Fibroblast of skin of right quadriceps (primary cell): ENCODE measurements at regions not wholly inside any gene's neighbourhood (a gene's known extent, or its start where the extent isn't known, plus 50 kb on each side); places are given as distances from the start of the nearest gene placed in this dataset.

Experiments used
- DNase-seq: peaks from one replicate; pipeline ENCODE4 v3.0.0-alpha.2; 2013

- no peak for DNase-seq
Observed at GRCh38 chr3:168341956-168342936, 246.5 kb upstream of the GOLIM4 start.

- peak; percentile 97 for DNase-seq
Observed at GRCh38 chr3:168341192-168341815, 245.6 kb upstream of the GOLIM4 start.

GRCh38 chr3:168338161-168338560 is 242.4 kb upstream of the GOLIM4 start:
- DNase-seq, result no peak

- DNase-seq, result no peak
Observed at GRCh38 chr3:168336276-168336675, 240.6 kb upstream of the GOLIM4 start.

GRCh38 chr3:168333410-168333935 is 237.7 kb upstream of the GOLIM4 start:
- no peak for DNase-seq

- DNase-seq, result no peak
Observed at GRCh38 chr3:168331756-168332155, 236.0 kb upstream of the GOLIM4 start.

GRCh38 chr3:168330983-168331382 is 235.3 kb upstream of the GOLIM4 start:
- no peak for DNase-seq

- DNase-seq, result no peak
Observed at GRCh38 chr3:168327856-168328255, 232.1 kb upstream of the GOLIM4 start.

GRCh38 chr3:168325684-168326083 is 230.0 kb upstream of the GOLIM4 start:
- no peak for DNase-seq

- DNase-seq, result no peak
Observed at GRCh38 chr3:168322941-168323340, 227.2 kb upstream of the GOLIM4 start.

GRCh38 chr3:168314166-168314565 is 218.4 kb upstream of the GOLIM4 start:
- no peak for DNase-seq

- peak; percentile 4 for DNase-seq
Observed at GRCh38 chr3:168312984-168313383, 217.3 kb upstream of the GOLIM4 start.

- DNase-seq, result no peak
Observed at GRCh38 chr3:168307893-168308292, 212.2 kb upstream of the GOLIM4 start.

GRCh38 chr3:168295027-168295426 is 199.3 kb upstream of the GOLIM4 start:
- DNase-seq, result no peak

- no peak for DNase-seq
Observed at GRCh38 chr3:168292296-168292695, 196.6 kb upstream of the GOLIM4 start.

- DNase-seq, result no peak
Observed at GRCh38 chr3:168289471-168290008, 193.8 kb upstream of the GOLIM4 start.

- no peak for DNase-seq
Observed at GRCh38 chr3:168288511-168289401, 193.0 kb upstream of the GOLIM4 start.

GRCh38 chr3:168285506-168285905 is 189.8 kb upstream of the GOLIM4 start:
- DNase-seq, result no peak

- no peak for DNase-seq
Observed at GRCh38 chr3:168284728-168285127, 189.0 kb upstream of the GOLIM4 start.

- DNase-seq, result no peak
Observed at GRCh38 chr3:168275662-168276061, 179.9 kb upstream of the GOLIM4 start.

- DNase-seq, result no peak
Observed at GRCh38 chr3:168273917-168274316, 178.2 kb upstream of the GOLIM4 start.

- no peak for DNase-seq
Observed at GRCh38 chr3:168273036-168273435, 177.3 kb upstream of the GOLIM4 start.
